Erythroblast (primary cell): ENCODE measurements at regions not wholly inside any gene's neighbourhood (a gene's known extent, or its start where the extent isn't known, plus 50 kb on each side); places are given as distances from the start of the nearest gene placed in this dataset.
"Not testable (repeated sequence)": the region's sequence is repeated elsewhere in the genome, so short reads cannot be mapped to it uniquely, and the experiment has no call there.

Experiments used
- GATA1 ChIP-seq: IDR thresholded peaks from 2 replicates; pipeline ENCODE4 v1.6.1; 2011; ENCODE audit warnings: low read depth, mild to moderate bottlenecking, control low read depth, low read length, moderate library complexity
- POLR2A ChIP-seq: IDR thresholded peaks from 2 replicates; pipeline ENCODE4 v1.6.1; 2011; ENCODE audit warnings: mild to moderate bottlenecking, low read length

DNA sequence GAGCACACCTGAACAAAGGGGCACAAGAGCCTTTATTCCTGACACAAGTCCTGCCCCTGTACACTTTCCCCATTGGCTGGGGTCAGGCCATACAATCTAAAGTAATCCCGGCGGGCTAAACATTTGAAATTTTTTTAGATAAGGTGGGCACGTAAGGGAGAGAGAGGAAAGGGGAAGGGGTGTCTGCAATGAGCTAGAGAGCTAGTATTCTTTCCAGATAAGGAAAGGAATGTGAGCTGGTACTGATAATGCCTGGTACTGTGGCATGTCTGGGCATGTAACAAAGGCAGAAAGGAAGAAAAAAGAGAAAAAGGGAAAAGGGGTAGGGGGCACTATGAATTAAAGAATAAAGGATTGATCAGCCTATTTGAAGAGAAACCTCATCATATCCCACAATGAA lies 212.0 kb upstream of the FKBP1C start:
- not testable (repeated sequence) for TF ChIP-seq POLR2A, GATA1
